Uterus (tissue), 2 donors: ENCODE measurements at regions not wholly inside any gene's neighbourhood (a gene's known extent, or its start where the extent isn't known, plus 50 kb on each side); places are given as distances from the start of the nearest gene placed in this dataset.

Source experiments
- POLR2A ChIP-seq, 2 donors: fragments of 450-650 bp; IDR thresholded peaks; one replicate each; pipeline ENCODE4 v1.6.1; 2016; ENCODE audit warnings: antibody characterized with exemption in 2 of 2, mild to moderate bottlenecking in 1 of 2, moderate library complexity in 1 of 2
- TF ChIP-seq, protein P1 (sequence below), 4 experiments: fragments of 200-600 bp in 2 of 4; fragments of 450-650 bp in 2 of 4; sonication (generic) in 2 of 4; IDR thresholded peaks; one replicate each; pipeline ENCODE4 v1.5.1; 2016 to 2019; ENCODE audit warnings: antibody characterized with exemption in 4 of 4, mild to moderate bottlenecking in 2 of 4, moderate library complexity in 1 of 4

DNA sequence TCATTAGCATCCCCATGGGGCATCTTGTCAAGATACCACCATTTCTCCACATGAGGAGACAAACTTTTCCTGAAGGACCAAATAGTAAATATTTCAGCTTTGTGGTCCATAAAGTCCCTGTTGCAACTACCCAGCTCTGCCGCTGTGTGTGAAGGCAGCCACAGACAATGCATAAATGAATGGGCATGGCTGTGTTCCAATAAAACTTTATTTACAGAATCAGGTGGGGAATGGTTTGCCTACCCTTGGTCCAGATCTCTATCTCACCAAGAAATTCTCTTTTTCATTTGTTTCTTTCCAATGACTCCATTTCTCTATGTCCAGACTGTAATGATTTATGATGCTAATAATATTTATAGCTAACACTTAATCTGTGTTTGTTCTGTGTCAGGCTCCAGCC lies 409.3 kb upstream of the TBX3 start:
- TF ChIP-seq, protein P1, sequence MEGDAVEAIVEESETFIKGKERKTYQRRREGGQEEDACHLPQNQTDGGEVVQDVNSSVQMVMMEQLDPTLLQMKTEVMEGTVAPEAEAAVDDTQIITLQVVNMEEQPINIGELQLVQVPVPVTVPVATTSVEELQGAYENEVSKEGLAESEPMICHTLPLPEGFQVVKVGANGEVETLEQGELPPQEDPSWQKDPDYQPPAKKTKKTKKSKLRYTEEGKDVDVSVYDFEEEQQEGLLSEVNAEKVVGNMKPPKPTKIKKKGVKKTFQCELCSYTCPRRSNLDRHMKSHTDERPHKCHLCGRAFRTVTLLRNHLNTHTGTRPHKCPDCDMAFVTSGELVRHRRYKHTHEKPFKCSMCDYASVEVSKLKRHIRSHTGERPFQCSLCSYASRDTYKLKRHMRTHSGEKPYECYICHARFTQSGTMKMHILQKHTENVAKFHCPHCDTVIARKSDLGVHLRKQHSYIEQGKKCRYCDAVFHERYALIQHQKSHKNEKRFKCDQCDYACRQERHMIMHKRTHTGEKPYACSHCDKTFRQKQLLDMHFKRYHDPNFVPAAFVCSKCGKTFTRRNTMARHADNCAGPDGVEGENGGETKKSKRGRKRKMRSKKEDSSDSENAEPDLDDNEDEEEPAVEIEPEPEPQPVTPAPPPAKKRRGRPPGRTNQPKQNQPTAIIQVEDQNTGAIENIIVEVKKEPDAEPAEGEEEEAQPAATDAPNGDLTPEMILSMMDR (IDR thresholded peaks at IDR 0.05), result no peak
- no peak for TF ChIP-seq POLR2A (IDR thresholded peaks at IDR 0.05)
